GM19238 (cell line): ENCODE measurements at regions not wholly inside any gene's neighbourhood (a gene's known extent, or its start where the extent isn't known, plus 50 kb on each side); places are given as distances from the start of the nearest gene placed in this dataset.
"Not testable (repeated sequence)": the region's sequence is repeated elsewhere in the genome, so short reads cannot be mapped to it uniquely, and the experiment has no call there.

ENCODE experiments used
- DNase-seq: peaks from one replicate; pipeline ENCODE4 v3.0.0; 2011; ENCODE audit warnings: low spot score; ENCODE audit not compliant: insufficient read length

DNA sequence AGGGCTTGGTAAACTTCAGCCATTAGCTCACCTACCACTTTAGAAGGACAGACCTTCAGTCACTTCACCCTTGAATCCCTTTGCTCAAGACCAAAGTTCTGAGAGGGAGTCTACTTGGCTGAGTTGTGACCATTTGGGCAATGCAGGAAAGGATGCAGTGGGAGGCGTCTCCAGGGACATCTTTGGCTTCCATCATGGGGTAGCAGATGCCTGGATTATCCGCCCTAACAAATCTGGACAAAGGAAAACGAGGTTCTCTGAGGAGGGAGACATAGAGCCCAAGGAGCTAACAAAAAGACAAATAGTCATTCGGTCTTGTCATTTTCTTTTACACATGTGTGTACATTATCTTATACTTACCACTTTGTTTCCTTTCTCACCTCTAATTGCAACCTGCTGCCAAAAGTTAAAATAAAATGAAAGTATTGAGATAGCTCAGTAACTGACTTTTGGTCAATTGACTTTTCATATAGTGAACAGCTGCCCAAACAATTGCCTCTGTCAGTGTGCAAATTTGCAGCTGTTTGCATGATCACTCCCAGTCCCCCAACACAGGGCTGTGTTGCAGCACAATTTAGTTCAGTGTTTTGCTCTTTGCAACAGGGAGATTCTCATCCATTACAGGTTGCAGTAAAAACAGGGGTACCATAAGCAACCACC, 108.9 kb upstream of the EEF2KMT start:
- no peak for DNase-seq

DNA sequence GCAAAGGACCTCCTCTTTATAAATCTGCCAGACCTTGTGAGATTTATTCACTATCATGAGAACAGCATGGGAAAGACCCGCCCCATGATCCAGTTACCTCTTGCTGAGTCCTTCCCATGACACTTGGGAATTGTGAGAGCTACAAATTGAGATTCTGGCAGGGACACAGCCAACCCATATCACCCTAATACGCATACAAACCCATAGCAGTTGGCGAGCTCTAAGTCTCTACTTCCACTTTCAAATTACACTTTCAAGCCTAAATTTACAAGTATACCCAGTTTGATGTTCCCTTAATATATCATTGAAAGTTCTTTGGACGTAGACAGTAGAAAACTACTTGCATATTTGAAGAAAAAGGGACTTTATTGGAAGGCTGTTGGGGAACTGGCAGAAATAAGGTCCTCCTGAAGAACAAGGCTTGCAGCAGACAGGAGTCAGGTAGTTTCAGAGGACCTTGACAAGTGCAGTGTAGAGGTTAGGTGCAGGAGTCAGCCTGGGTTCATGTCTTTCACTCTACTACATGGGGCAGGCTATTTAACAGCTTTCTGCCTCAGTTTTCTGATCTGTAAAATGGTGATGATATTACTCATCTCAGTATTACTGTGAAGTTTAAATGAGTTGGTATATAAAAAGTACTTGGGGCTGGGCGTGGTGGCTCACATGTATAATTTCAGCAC, 107.9 kb upstream of the EEF2KMT start:
- no peak for DNase-seq

DNA sequence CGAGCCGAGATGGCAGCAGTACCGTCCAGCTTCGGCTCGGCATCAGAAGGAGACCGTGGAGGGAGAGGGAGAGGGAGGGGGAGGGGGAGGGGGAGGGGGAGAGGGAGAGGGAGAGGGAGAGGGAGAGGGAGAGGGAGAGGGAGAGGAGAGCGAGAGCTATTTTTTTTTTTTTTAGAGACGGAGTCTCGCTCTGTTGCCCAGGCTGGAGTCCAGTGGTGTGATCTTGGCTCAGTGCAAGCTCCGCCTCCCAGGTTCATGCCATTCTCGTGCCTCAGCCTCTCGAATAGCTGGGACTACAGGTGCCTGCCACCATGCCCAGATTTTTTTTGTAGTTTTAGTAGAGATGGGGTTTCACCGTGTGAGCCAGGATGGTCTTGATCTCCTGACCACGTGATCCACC, 106.1 kb upstream of the EEF2KMT start:
- DNase-seq = not testable (repeated sequence)

DNA sequence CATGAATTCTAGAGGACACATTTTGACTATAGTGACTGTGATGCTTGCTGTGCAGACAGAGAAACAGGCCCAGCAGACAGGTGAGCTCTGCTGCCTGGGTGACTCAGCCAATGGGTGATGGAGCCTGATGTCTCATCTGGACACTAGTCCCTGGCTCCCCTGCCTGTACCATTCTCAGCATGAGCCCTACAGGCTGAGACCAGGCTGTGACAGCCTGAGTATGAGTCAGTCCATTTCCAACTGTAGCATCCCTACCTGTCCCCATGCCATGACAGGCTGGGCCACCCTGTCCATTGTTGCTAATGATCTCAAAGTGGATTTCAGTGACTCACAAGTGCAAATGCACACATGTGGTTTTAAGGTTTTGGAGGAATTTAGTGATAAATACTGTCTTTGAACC, 102.5 kb upstream of the EEF2KMT start:
- DNase-seq = no peak

- no peak for DNase-seq
Observed at GRCh38 chr16:5196204-5196603, 98.6 kb upstream of the EEF2KMT start.

DNA sequence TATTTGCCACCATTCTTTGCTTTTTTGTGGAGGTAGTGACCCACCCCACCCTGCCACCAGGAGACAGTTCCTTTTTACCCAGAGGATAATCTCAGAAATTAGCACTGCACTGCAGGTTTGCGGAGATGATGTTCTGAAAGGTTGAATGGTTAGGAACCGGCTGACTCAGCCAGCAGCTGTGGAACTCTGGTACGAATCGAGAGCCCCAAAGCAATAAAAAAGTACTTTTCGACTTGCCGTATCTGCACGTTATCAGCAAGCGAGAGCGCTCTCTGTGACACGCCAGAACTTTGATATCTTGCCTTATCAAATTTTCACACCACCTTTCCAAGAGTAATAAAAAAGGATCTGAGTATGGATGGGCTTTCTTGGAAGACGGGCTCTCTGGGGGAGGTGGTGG, 96.3 kb upstream of the EEF2KMT start:
- DNase-seq = no peak

- DNase-seq = no peak
Observed at GRCh38 chr16:5188989-5189352, 91.4 kb upstream of the EEF2KMT start.

DNA sequence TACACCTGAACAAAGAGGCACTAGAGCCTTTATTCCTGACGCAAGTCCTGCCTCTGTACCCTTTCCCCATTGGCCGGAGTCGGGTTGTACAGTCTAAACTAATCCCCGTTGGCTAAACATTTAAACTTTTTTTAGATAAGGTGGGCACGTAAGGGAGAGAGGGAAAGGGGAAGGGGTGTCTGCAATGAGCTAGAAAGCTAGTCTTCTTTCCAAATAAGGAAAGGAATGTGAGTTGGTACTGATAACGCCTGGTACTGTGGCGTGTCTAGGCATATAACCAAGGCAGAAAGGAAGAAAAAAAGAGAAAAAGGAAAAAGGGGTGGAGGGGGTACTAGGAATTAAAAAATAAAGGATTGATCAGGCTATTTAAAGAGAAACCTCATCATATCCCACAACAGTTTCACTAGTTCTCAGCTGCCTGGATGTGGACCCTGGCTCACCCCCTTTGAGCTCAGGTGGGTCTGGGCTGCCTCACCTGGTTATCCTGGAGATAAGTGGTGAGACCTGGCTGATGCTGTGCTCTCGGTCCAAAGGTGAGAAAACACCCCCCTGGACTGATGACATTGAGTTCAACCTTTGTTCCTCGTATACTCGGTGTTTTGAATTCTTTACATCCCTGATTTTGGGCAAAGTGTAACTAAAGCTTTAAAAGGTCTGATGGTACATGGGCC, 90.9 kb upstream of the EEF2KMT start:
- no peak for DNase-seq

GRCh38 chr16:5187402-5187952, 89.9 kb upstream of the EEF2KMT start:
- DNase-seq = no peak

DNA sequence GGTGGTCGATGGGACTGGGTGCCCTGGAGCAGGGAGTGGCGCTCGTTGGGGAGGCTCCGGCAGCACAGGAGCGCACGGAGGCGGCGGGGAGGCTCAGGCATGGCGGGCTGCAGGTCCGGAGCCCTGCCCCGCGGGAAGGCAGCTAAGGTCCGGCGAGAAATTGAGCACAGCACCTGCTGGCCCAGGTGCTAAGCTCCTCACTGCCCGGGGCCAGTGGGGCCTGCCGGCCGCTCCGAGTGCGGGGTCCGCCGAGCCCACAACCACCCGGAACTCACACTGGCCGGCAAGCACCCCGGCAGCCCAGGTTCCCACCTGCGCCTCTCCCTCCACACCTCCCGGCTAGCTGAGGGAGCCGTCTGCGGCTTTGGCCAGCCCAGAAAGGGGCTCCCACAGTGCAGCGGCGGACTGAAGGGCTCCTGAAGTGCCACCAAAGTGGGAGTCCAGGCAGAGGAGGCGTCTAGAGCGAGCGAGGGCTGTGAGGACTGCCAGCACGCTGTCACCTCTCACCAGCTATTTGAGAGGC, 88.8 kb upstream of the EEF2KMT start:
- DNase-seq = no peak

- no peak for DNase-seq
Observed at GRCh38 chr16:5176505-5176904, 78.9 kb upstream of the EEF2KMT start.

- no peak for DNase-seq
Observed at GRCh38 chr16:5175266-5175665, 77.7 kb upstream of the EEF2KMT start.

GRCh38 chr16:5166486-5166885, 68.9 kb upstream of the EEF2KMT start:
- no peak for DNase-seq

- not testable (repeated sequence) for DNase-seq
Observed at GRCh38 chr16:5165429-5165828, 67.8 kb upstream of the EEF2KMT start.

DNA sequence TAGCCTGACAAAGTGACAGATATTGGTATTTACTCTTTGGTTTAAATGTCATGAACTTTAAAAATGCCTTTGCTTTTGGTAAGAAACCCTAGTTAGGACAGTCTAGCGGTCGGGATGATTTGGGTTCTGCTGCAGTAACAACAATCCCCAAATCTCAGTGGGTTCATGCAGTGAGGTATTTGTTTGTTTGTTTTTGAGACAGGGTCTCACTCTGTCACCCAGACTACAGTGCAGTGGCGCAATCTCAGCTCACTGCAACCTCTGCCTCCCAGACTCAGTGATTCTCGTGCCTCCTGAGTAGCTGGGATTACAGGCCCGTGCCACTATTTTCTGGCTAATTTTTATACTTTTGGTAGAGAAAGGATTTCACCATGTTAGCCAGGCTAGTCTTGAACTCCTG, 65.2 kb upstream of the EEF2KMT start:
- not testable (repeated sequence) for DNase-seq

- not testable (repeated sequence) for DNase-seq
Observed at GRCh38 chr16:5161888-5162287, 64.3 kb upstream of the EEF2KMT start.

DNA sequence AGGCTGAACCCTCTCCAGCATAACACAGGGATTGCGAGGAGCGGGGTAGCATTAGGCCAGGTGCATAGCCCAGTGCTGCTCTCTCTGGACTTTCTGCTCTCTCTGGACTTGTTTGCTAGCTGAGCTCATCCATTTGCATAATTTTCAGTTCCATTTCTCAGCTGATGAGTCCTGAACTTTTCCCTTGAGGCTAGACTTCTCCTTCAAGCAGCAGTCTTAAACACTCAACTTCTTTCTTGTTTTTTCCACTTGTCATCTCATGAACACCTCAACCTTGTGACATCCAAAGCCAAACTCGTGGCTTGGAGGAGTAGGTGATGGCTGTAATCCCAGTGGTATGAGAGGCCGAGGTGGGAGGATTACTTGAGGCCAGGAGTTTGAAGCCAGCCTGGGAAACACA, 62.4 kb upstream of the EEF2KMT start:
- peak; percentile 22 for DNase-seq

- DNase-seq = not testable (repeated sequence)
Observed at GRCh38 chr16:5159537-5159936, 61.9 kb upstream of the EEF2KMT start.

DNA sequence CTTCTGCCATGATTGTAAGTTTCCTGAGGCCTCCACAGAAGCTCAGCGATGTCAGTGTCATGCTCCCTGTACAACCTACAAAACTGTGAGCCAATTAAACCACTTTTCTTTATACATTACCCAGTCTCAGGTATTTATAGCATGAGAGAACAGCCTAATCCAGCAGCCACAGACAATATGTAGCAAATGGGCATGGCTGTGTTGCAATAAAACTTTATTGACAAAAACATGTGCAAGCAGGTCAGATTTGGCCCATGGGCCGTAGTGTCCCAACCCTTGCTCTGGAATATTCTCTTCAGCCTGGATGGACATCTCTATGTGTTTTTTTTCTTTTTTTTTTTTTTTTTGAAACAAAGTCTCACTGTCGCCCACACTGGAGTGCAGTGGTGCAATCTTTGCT, 60.9 kb upstream of the EEF2KMT start:
- DNase-seq = no peak

DNA sequence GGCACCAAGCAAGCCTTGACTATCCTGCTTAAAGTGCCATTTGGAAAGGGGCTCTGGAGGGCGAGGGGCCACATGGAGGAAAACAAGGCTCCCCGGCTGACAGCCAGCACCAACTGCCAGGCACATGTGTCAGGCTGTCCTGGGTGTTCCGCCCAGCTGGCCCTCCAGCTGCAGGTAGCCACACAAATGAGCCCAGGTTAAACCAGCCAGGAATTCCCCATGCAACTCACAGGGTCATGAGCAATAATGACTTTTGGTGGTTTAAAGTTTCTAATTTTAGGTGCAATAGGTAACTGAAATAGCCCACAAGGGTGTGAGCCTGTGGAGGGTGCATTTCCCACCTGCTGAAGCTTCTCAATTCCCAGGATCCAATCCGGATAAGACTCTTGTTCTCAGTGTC, 58.9 kb upstream of the EEF2KMT start:
- not testable (repeated sequence) for DNase-seq

DNA sequence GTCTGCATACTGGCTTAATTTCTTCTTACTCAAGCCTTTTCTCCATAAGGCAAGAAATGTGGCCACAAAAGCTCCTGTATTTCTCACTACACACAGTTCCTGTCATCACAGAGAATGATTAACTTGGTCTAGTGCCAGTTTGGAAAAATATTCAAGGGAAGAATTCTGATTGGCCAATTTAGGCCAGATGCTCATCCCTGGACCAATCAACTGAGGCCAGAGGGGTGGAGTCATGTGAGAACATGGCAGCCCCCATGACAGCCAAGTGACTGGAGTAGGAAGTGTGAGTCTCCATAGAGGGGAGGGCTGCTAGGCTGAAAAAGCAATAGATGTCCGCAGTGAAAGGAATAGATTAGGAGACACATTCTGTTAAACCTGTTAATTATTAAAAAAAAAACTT, 56.4 kb upstream of the EEF2KMT start:
- DNase-seq = not testable (repeated sequence)

DNA sequence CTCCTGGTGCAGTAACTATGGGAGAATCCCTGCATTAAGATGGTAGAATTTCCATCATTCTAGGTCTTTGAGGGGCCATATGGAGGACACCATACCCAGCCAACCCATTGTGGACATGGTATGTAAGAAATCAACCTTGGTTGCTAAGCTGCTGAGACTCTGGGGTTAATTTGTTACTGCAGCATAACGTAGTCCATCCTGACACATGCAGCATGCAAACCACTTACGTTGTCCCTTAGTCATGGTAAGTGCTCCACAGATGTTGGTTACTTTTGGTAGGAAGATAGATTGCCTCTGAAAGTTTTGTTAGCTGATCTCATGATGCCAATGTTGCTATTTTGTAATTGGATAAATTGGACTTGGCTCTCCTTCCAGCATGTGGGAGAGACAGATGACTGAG, 53.8 kb upstream of the EEF2KMT start:
- not testable (repeated sequence) for DNase-seq
